ENCODE measurements at regions not wholly inside any gene's neighbourhood (a gene's known extent, or its start where the extent isn't known, plus 50 kb on each side); places are given as distances from the start of the nearest gene placed in this dataset.

DNA sequence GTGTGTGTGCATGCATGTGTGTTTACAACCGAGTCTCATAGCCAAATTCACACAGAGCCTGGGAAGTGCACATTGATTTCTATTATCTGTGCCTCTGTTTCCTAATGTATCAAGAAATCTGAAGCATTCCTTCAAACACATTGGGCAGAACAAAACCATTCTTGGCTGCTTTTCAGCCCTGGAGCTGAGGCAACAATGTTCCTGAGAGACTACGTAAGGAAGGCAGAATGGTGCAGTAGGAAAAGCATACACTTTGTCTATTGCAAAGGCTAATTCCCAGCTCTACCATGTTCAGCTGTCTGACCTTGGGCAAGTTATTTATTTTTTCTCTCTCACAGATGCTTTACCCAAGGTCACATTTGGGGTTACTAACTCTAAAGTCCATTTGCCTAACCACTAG is 575.5 kb downstream of the SOX6 start:
- Histone ChIP-seq H3K36me3 (ENCODE audit: control insufficient read depth, insufficient read depth, low read length) (no peaks in the 10 kb centered on the region), H3K4me3 (ENCODE audit: low read length) (no peak overlapping the region), H3K4me1 (ENCODE audit: control insufficient read depth, insufficient read depth, low read length) (no peaks in the 10 kb centered on the region), H3K9me3 (ENCODE audit: control insufficient read depth, insufficient read depth, low read length) (no peaks in the 10 kb centered on the region), H3K27ac (ENCODE audit: low read length) (no peak overlapping the region), H3K27me3 (ENCODE audit: control insufficient read depth, insufficient read depth, low read length) (no peaks in the 10 kb centered on the region)
- Mint-ChIP-seq H3K4me3 (no peak overlapping the region), H3K9me3 (peaks cover 0 to 8% of the 10 kb centered on the region in 2 donors), H3K27me3 (ENCODE audit: low read depth in 2 of 2) (no peaks in the 10 kb centered on the region), H3K27ac (no peak overlapping the region), H3K36me3 (no peaks in the 10 kb centered on the region), H3K4me1 (no peaks in the 10 kb centered on the region)
- ATAC-seq = no peak
- no peak for DNase-seq
- 92% methylated on average over 2 of the region's 2 CpGs for WGBS (ENCODE audit: insufficient coverage)
- TF ChIP-seq CTCF (IDR thresholded peaks at IDR 0.05) = no peak
- intact Hi-C loops (cut with micrococcal nuclease) = no loop called here

DNA sequence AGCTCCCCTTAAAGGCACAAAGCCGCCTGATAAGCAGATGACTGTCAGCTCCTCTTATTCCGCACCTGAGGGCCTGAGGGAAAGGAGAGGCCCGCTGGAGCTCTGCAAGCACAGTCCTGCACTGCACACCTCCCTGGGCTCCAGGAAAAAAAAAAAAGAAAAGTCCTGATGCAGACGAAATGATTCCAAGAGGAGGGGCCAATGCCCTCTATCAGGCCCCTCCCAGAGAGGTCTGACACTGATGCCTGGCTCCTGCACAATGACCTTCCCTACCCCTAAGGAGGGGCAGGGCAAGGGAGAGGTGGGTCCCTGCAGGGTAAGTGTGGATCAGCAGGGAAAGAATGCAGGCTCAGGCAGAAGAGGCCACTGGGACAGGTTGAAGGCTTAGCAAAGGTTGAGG is 572.7 kb downstream of the SOX6 start:
- TF ChIP-seq CTCF (IDR thresholded peaks at IDR 0.05) = no peak
- Histone ChIP-seq H3K27me3 (ENCODE audit: control insufficient read depth, insufficient read depth, low read length) (no peaks in the 10 kb centered on the region), H3K9me3 (ENCODE audit: control insufficient read depth, insufficient read depth, low read length) (no peaks in the 10 kb centered on the region), H3K4me1 (ENCODE audit: control insufficient read depth, insufficient read depth, low read length) (no peaks in the 10 kb centered on the region), H3K4me3 (ENCODE audit: low read length) (no peak overlapping the region), H3K27ac (ENCODE audit: low read length) (no peak overlapping the region), H3K36me3 (ENCODE audit: control insufficient read depth, insufficient read depth, low read length) (no peaks in the 10 kb centered on the region)
- WGBS (ENCODE audit: insufficient coverage) = 66% methylated on average over 4 of the region's 4 CpGs
- H3K27me3 Mint-ChIP-seq (ENCODE audit: low read depth in 2 of 2) = no peaks in the 10 kb centered on the region
- no peaks in the 10 kb centered on the region for H3K36me3 Mint-ChIP-seq
- DNase-seq (no peak), ATAC-seq (no peak)
- no peak overlapping the region for H3K4me3 Mint-ChIP-seq
- intact Hi-C loops (cut with micrococcal nuclease) = no loop called here
- H3K4me1 Mint-ChIP-seq = no peaks in the 10 kb centered on the region
- H3K27ac Mint-ChIP-seq = no peak overlapping the region
- H3K9me3 Mint-ChIP-seq = peaks cover 0 to 11% of the 10 kb centered on the region in 2 donors

DNA sequence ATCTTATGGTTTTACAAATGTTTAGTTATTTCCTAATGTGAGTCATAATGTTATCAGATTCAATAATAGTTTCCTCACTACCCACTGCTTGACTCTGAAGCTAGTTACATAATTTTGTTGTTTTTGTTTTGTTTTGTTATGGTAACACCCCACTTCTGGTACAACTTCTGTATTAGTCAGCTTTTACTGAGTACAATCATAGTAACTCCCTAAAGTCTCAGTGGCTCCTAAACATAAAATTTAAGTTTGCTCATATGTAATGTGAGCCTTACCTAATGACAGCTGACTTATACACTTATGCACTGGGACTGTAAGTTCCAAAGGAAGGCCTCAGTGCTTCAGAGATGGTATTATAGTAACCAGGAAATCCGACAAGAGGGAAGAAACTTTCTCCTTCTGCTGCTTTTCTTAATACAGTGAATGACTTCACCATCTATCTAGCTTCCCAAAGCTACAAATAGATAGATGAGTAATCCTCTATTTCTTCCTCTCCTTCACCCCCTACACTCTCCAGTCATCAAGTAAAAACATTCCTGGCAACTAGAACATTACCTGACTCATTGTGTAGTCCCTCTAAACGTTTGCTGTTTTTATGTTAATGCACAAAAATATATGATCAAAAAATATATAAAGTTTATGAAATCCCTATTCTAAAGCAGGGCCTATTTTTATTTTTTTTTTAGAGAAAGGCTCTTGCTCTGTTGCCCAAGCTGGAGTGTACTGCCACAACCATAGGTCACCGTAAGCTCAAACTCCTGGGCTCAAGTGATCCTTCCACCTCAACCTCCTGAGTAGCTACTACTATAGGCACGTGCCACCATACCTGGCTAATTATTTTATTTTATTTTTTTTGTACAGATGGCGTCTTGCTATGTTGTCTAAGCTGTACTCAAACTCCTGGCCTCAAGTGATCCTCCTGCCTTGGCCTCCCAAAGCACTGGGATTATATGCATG is 563.0 kb downstream of the SOX6 start:
- H3K9me3 ChIP-seq (ENCODE audit: control insufficient read depth, insufficient read depth, low read length) = no peaks in the 10 kb centered on the region
- H3K36me3 Mint-ChIP-seq = peaks cover 4% of the 10 kb centered on the region
- intact Hi-C loops (cut with micrococcal nuclease) = no loop called here
- H3K27ac Mint-ChIP-seq = no peak overlapping the region
- H3K36me3 ChIP-seq (ENCODE audit: control insufficient read depth, insufficient read depth, low read length) = no peaks in the 10 kb centered on the region
- no peak overlapping the region for H3K4me3 Mint-ChIP-seq
- peaks cover 6 to 10% of the 10 kb centered on the region in 2 donors for H3K9me3 Mint-ChIP-seq
- ATAC-seq (no peak), DNase-seq (no peak)
- H3K4me3 ChIP-seq (ENCODE audit: low read length) = no peak overlapping the region
- no peaks in the 10 kb centered on the region for H3K4me1 ChIP-seq (ENCODE audit: control insufficient read depth, insufficient read depth, low read length)
- WGBS (ENCODE audit: insufficient coverage) = 86% methylated on average over 2 of the region's 5 CpGs
- no peaks in the 10 kb centered on the region for H3K4me1 Mint-ChIP-seq
- TF ChIP-seq CTCF (IDR thresholded peaks at IDR 0.05) = no peak
- no peak overlapping the region for H3K27ac ChIP-seq (ENCODE audit: low read length)
- no peaks in the 10 kb centered on the region for H3K27me3 ChIP-seq (ENCODE audit: control insufficient read depth, insufficient read depth, low read length)
- peaks cover 0 to 7% of the 10 kb centered on the region in 2 donors for H3K27me3 Mint-ChIP-seq (ENCODE audit: low read depth in 2 of 2)

Data from natural killer cell (primary cell).